ENCODE measurements at regions not wholly inside any gene's neighbourhood (a gene's known extent, or its start where the extent isn't known, plus 50 kb on each side); places are given as distances from the start of the nearest gene placed in this dataset.

DNA sequence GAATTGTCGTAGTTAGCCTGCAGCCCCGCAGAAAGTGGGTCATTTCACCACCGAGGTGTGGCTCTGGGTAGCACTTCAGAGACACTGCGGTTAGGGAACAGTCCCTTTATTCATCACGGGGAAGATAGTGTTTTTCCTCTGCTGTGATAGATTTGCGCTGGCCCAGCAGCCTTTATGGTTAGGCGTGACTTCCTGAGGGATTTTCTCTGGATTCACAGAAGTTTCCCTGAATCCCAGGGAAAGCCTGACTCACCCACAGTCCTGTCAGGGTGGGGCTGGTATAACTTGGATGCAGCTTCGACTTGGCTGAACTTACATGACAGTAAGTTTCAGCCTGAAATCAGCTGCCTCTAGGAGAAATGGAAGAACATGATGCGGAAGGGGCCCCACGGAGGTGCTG, 196.3 kb upstream of the HHIP start:
- ChIA-PET CTCF (no interaction called here), POLR2A (no interaction called here)
- no peak for DNase-seq (ENCODE audit: low read depth)
- Histone ChIP-seq H3K4me3 (ENCODE audit: low read depth, low read length) (no peak overlapping the region), H3K27me3 (ENCODE audit: control insufficient read depth, insufficient read depth, low read length) (no peaks in the 10 kb centered on the region), H3K36me3 (ENCODE audit: control insufficient read depth, insufficient read depth, low read length) (no peaks in the 10 kb centered on the region)
- TF ChIP-seq, protein P1, sequence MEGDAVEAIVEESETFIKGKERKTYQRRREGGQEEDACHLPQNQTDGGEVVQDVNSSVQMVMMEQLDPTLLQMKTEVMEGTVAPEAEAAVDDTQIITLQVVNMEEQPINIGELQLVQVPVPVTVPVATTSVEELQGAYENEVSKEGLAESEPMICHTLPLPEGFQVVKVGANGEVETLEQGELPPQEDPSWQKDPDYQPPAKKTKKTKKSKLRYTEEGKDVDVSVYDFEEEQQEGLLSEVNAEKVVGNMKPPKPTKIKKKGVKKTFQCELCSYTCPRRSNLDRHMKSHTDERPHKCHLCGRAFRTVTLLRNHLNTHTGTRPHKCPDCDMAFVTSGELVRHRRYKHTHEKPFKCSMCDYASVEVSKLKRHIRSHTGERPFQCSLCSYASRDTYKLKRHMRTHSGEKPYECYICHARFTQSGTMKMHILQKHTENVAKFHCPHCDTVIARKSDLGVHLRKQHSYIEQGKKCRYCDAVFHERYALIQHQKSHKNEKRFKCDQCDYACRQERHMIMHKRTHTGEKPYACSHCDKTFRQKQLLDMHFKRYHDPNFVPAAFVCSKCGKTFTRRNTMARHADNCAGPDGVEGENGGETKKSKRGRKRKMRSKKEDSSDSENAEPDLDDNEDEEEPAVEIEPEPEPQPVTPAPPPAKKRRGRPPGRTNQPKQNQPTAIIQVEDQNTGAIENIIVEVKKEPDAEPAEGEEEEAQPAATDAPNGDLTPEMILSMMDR (IDR thresholded peaks at IDR 0.05; ENCODE audit: insufficient read depth, low read depth, low read length) = no peak

DNA sequence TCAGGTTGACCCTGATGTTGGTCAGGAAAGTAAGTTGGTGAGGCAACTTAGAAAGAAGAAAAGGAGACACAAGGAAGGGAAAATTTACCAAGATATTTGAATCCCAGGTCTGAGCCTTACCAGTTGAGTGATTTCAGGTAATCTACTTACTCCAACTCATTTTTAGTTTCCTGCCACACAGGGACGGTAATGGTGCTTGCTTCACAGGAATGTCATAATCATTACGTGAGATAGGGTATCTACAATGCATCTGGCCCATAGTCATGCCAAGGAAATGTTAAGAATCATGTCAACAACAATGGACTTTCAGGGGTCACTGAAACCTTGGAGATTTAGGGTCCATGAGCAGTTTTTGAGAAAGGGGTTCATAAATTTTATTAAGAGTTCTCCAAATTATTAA, 195.4 kb upstream of the HHIP start:
- H3K36me3 ChIP-seq (ENCODE audit: control insufficient read depth, insufficient read depth, low read length) = no peaks in the 10 kb centered on the region
- ChIA-PET POLR2A (no interaction called here), CTCF (no interaction called here)

GRCh38 chr4:144451766-144452450, 194.0 kb upstream of the HHIP start:
- ChIA-PET POLR2A (no interaction called here), CTCF (no interaction called here)
- Histone ChIP-seq H3K36me3 (ENCODE audit: control insufficient read depth, insufficient read depth, low read length) (no peaks in the 10 kb centered on the region), H3K4me3 (ENCODE audit: low read depth, low read length) (no peak overlapping the region), H3K27me3 (ENCODE audit: control insufficient read depth, insufficient read depth, low read length) (no peaks in the 10 kb centered on the region)
- no peak for DNase-seq (ENCODE audit: low read depth)
- TF ChIP-seq, protein P1 (IDR thresholded peaks at IDR 0.05; ENCODE audit: insufficient read depth, low read depth, low read length) = no peak

More for the DNA sequence above, 195.4 kb upstream of the HHIP start:
- TF ChIP-seq, protein P1 (IDR thresholded peaks at IDR 0.05; ENCODE audit: insufficient read depth, low read depth, low read length) = no peak
- H3K4me3 ChIP-seq (ENCODE audit: low read depth, low read length) = no peak overlapping the region
- no peaks in the 10 kb centered on the region for H3K27me3 ChIP-seq (ENCODE audit: control insufficient read depth, insufficient read depth, low read length)
- DNase-seq (ENCODE audit: low read depth) = no peak

DNA sequence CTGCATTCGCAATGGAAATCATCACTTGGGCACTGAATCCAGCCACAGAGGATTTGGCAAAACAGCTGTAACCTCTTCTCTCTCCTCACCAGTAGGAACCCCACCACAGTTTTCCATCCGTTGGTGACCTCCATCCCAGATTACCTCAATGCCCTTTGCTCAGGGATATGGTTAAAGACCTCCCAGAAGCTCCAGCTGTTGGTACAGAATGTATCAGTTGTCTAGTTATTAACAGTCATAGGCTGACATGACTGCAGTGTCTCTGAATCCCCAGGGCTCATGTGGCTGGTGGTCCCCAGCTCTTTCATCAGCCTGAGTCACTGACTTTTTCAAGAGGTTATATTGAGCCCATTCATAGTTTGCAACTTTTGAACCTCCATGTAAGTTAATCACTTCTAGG, 189.8 kb upstream of the HHIP start:
- TF ChIP-seq, protein P1 (IDR thresholded peaks at IDR 0.05; ENCODE audit: insufficient read depth, low read depth, low read length) = no peak
- Histone ChIP-seq H3K4me3 (ENCODE audit: low read depth, low read length) (no peak overlapping the region), H3K36me3 (ENCODE audit: control insufficient read depth, insufficient read depth, low read length) (no peaks in the 10 kb centered on the region), H3K27me3 (ENCODE audit: control insufficient read depth, insufficient read depth, low read length) (no peaks in the 10 kb centered on the region)
- no peak for DNase-seq (ENCODE audit: low read depth)
- CTCF ChIA-PET = no interaction called here
- POLR2A ChIA-PET = no interaction called here

DNA sequence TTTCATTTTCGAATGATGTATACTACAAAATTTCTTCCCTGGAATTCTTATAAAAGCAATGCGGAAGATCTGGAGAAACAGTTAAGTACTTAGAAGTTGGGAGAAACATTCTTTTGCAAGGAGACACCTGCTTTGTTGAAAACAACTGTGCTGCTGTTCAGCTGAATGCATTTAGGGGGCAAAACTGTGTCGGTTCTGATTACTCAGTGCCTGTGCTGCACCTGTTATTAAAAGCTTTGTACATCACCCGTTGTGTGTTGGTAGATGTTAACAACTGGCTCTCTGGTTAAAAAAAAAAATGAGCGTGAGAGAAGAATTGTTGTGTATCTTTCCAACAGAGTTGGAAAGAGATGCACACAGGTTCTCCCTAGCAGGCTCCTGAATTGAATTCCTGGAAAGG, 184.1 kb upstream of the HHIP start:
- CTCF ChIA-PET = interaction anchor here (0.6 kb wide), 1 partner anchor 94 kb away, joined by 3 read pairs; no protein-coding TSS in a partner anchor
- DNase-seq (ENCODE audit: low read depth) = no peak
- Histone ChIP-seq H3K36me3 (ENCODE audit: control insufficient read depth, insufficient read depth, low read length) (no peaks in the 10 kb centered on the region), H3K4me3 (ENCODE audit: low read depth, low read length) (no peak overlapping the region), H3K27me3 (ENCODE audit: control insufficient read depth, insufficient read depth, low read length) (no peaks in the 10 kb centered on the region)
- POLR2A ChIA-PET = no interaction called here
- TF ChIP-seq, protein P1 (IDR thresholded peaks at IDR 0.05; ENCODE audit: insufficient read depth, low read depth, low read length) = no peak
